ENCODE measurements at regions not wholly inside any gene's neighbourhood (a gene's known extent, or its start where the extent isn't known, plus 50 kb on each side); places are given as distances from the start of the nearest gene placed in this dataset.

GRCh38 chr9:15077946-15078729 is 167.9 kb upstream of the FREM1 start:
- TF ChIP-seq CTCF (IDR thresholded peaks at IDR 0.05), result no peak
- TF ChIP-seq POLR2AphosphoS5 (IDR thresholded peaks at IDR 0.05), result no peak

Measured in prostate gland (tissue), 2 donors.